Hepatocyte (in vitro differentiated cells): ENCODE measurements at regions not wholly inside any gene's neighbourhood (a gene's known extent, or its start where the extent isn't known, plus 50 kb on each side); places are given as distances from the start of the nearest gene placed in this dataset.

Experiments used
- EZH2phosphoT487 ChIP-seq: fragments of 200-600 bp; sonication (generic); IDR thresholded peaks from one replicate; pipeline ENCODE4 v1.6.1; 2018; ENCODE audit warnings: antibody characterized with exemption, mild to moderate bottlenecking, low read depth, moderate library complexity; ENCODE audit not compliant: unreplicated experiment, severe bottlenecking
- TF ChIP-seq, protein P1 (sequence below): fragments of 200-600 bp; sonication (generic); IDR thresholded peaks from 2 replicates; pipeline ENCODE4 v1.5.1; 2016; ENCODE audit warnings: antibody characterized with exemption, mild to moderate bottlenecking; ENCODE audit not compliant: poor library complexity

DNA sequence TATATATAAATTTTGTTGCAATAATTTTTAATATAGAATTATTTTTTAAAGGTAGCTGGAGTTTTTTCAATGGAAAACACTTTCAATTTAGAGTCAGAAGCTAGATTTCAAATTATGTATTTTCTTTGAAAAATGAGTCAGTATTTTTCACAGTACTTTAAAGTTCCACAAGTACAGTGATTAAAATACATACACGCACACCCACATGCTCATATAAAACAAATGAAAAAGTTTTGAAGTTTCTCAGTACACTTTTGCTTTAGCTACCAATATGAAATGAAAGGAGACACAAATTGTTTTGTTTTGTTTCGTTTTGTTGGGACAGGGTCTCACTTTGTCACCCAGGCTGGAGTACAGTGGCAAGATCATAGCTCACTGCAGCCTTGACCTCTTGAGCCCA lies 98.6 kb downstream of the CYB561 start:
- TF ChIP-seq, protein P1, sequence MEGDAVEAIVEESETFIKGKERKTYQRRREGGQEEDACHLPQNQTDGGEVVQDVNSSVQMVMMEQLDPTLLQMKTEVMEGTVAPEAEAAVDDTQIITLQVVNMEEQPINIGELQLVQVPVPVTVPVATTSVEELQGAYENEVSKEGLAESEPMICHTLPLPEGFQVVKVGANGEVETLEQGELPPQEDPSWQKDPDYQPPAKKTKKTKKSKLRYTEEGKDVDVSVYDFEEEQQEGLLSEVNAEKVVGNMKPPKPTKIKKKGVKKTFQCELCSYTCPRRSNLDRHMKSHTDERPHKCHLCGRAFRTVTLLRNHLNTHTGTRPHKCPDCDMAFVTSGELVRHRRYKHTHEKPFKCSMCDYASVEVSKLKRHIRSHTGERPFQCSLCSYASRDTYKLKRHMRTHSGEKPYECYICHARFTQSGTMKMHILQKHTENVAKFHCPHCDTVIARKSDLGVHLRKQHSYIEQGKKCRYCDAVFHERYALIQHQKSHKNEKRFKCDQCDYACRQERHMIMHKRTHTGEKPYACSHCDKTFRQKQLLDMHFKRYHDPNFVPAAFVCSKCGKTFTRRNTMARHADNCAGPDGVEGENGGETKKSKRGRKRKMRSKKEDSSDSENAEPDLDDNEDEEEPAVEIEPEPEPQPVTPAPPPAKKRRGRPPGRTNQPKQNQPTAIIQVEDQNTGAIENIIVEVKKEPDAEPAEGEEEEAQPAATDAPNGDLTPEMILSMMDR, result no peak
- no peak for TF ChIP-seq EZH2phosphoT487
